ENCODE measurements at regions not wholly inside any gene's neighbourhood (a gene's known extent, or its start where the extent isn't known, plus 50 kb on each side); places are given as distances from the start of the nearest gene placed in this dataset.

DNA sequence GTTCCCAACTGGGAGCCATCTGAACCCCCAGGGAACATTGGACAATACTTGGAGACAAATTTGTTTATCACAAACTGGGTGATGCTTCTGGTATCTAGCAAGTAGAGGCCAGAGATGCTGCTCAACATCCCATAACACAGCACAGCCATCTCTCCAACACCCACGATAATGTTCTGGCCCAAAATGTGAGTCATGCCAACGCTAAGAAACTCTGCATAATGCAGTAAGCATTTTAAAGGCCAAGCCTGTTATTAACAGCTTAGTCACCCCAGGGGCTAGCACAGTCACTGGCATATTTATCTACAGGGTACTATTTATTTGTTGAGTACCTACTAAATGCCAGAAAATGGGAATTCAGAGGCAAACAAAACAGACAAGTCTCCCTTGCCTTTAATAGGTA lies 873.1 kb upstream of the TMEM132C start (continued):
- TF ChIP-seq, protein P1, sequence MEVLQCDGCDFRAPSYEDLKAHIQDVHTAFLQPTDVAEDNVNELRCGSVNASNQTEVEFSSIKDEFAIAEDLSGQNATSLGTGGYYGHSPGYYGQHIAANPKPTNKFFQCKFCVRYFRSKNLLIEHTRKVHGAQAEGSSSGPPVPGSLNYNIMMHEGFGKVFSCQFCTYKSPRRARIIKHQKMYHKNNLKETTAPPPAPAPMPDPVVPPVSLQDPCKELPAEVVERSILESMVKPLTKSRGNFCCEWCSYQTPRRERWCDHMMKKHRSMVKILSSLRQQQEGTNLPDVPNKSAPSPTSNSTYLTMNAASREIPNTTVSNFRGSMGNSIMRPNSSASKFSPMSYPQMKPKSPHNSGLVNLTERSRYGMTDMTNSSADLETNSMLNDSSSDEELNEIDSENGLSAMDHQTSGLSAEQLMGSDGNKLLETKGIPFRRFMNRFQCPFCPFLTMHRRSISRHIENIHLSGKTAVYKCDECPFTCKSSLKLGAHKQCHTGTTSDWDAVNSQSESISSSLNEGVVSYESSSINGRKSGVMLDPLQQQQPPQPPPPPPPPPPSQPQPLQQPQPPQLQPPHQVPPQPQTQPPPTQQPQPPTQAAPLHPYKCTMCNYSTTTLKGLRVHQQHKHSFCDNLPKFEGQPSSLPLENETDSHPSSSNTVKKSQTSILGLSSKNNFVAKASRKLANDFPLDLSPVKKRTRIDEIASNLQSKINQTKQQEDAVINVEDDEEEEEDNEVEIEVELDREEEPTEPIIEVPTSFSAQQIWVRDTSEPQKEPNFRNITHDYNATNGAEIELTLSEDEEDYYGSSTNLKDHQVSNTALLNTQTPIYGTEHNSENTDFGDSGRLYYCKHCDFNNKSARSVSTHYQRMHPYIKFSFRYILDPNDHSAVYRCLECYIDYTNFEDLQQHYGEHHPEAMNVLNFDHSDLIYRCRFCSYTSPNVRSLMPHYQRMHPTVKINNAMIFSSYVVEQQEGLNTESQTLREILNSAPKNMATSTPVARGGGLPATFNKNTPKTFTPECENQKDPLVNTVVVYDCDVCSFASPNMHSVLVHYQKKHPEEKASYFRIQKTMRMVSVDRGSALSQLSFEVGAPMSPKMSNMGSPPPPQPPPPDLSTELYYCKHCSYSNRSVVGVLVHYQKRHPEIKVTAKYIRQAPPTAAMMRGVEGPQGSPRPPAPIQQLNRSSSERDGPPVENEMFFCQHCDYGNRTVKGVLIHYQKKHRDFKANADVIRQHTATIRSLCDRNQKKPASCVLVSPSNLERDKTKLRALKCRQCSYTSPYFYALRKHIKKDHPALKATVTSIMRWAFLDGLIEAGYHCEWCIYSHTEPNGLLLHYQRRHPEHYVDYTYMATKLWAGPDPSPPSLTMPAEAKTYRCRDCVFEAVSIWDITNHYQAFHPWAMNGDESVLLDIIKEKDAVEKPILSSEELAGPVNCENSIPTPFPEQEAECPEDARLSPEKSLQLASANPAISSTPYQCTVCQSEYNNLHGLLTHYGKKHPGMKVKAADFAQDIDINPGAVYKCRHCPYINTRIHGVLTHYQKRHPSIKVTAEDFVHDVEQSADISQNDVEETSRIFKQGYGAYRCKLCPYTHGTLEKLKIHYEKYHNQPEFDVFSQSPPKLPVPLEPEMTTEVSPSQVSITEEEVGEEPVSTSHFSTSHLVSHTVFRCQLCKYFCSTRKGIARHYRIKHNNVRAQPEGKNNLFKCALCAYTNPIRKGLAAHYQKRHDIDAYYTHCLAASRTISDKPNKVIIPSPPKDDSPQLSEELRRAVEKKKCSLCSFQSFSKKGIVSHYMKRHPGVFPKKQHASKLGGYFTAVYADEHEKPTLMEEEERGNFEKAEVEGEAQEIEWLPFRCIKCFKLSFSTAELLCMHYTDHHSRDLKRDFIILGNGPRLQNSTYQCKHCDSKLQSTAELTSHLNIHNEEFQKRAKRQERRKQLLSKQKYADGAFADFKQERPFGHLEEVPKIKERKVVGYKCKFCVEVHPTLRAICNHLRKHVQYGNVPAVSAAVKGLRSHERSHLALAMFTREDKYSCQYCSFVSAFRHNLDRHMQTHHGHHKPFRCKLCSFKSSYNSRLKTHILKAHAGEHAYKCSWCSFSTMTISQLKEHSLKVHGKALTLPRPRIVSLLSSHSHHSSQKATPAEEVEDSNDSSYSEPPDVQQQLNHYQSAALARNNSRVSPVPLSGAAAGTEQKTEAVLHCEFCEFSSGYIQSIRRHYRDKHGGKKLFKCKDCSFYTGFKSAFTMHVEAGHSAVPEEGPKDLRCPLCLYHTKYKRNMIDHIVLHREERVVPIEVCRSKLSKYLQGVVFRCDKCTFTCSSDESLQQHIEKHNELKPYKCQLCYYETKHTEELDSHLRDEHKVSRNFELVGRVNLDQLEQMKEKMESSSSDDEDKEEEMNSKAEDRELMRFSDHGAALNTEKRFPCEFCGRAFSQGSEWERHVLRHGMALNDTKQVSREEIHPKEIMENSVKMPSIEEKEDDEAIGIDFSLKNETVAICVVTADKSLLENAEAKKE (CRISPR knock-in tag; IDR thresholded peaks at IDR 0.05): no peak
- no peak for TF ChIP-seq ZNF331 (CRISPR knock-in tag; IDR thresholded peaks at IDR 0.05; ENCODE audit: low read depth)

DNA sequence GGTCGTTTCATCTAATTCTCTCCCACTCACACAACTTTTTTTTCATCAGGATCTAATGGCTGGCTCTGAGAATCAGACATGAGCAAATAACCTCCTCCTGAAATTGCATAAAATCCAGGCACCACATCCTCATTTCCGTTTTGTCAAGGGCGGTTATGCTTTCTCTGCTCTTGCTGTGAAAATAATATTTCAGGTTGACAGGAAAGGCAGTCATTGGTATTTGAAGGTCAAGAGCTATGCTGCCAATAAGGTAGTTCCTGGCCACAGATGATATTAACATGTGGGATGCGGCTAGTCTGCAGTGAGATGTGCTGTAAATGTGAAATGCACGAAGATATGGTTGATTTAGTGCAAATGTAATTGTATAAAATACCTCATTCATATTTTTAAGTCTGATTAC lies 870.2 kb upstream of the TMEM132C start:
- peaks cover 92% of the 10 kb centered on the region for H3K9me3 Mint-ChIP-seq
- no peaks in the 10 kb centered on the region for H3K9me2 ChIP-seq (ENCODE audit: insufficient read depth)
- H3K79me2 ChIP-seq (replicated peaks; ENCODE audit: insufficient read depth): no peaks in the 10 kb centered on the region
- H3K27ac Mint-ChIP-seq: no peak overlapping the region
- no peak overlapping the region for H2AFZ ChIP-seq
- no peak overlapping the region for H3K4me2 ChIP-seq
- H3K36me3 ChIP-seq (ENCODE audit: insufficient read depth): no peaks in the 10 kb centered on the region
- H3K36me3 Mint-ChIP-seq (ENCODE audit: low read depth): peaks cover 33% of the 10 kb centered on the region
- H3K4me3 ChIP-seq: no peak overlapping the region
- DNase-seq (ENCODE audit: low spot score) (no peak), ATAC-seq (no peak)
- H3F3A ChIP-seq (replicated peaks; ENCODE audit: low read depth): no peaks in the 10 kb centered on the region
- H3K4me1 Mint-ChIP-seq: no peaks in the 10 kb centered on the region
- H3K27me3 ChIP-seq (ENCODE audit: insufficient read depth): no peaks in the 10 kb centered on the region
- H4K20me1 ChIP-seq (replicated peaks; ENCODE audit: insufficient read depth): no peaks in the 10 kb centered on the region
- H3K27ac ChIP-seq (ENCODE audit: low read depth): no peak overlapping the region
- no peak overlapping the region for H3K4me3 Mint-ChIP-seq
- H3K4me1 ChIP-seq (ENCODE audit: insufficient read depth): no peaks in the 10 kb centered on the region
- TF ChIP-seq, protein P2, sequence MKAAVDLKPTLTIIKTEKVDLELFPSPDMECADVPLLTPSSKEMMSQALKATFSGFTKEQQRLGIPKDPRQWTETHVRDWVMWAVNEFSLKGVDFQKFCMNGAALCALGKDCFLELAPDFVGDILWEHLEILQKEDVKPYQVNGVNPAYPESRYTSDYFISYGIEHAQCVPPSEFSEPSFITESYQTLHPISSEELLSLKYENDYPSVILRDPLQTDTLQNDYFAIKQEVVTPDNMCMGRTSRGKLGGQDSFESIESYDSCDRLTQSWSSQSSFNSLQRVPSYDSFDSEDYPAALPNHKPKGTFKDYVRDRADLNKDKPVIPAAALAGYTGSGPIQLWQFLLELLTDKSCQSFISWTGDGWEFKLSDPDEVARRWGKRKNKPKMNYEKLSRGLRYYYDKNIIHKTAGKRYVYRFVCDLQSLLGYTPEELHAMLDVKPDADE (IDR thresholded peaks at IDR 0.05): no peak
- TF ChIP-seq NANOG (IDR thresholded peaks at IDR 0.05; ENCODE audit: borderline replicate concordance): no peak
- no peak for TF ChIP-seq ZNF331 (CRISPR knock-in tag; IDR thresholded peaks at IDR 0.05; ENCODE audit: low read depth)
- H3K27me3 Mint-ChIP-seq (ENCODE audit: insufficient read depth, low read depth, poor library complexity): no peaks in the 10 kb centered on the region
